ENCODE measurements at regions not wholly inside any gene's neighbourhood (a gene's known extent, or its start where the extent isn't known, plus 50 kb on each side); places are given as distances from the start of the nearest gene placed in this dataset.
"Not testable (repeated sequence)": the region's sequence is repeated elsewhere in the genome, so short reads cannot be mapped to it uniquely, and the experiment has no call there.

GRCh38 chr16:21344361-21344912, 66.3 kb upstream of the CRYM start:
- not testable (repeated sequence) for DNase-seq (ENCODE audit: low spot score); H3K4me1 ChIP-seq (ENCODE audit: control insufficient read depth in 4 of 4, insufficient read depth in 4 of 4, low read length in 3 of 4); H3K27ac ChIP-seq (ENCODE audit: low read depth in 1 of 2, low read length in 2 of 2); H3K27me3 ChIP-seq (ENCODE audit: control insufficient read depth in 4 of 4, insufficient read depth in 4 of 4, low read length in 3 of 4); H3K36me3 ChIP-seq (ENCODE audit: control insufficient read depth in 4 of 4, insufficient read depth in 3 of 4, low read depth in 1 of 4, low read length in 3 of 4); H3K9ac ChIP-seq (ENCODE audit: low read depth in 1 of 2, low read length in 2 of 2); H3K4me3 ChIP-seq (ENCODE audit: low read depth in 1 of 3, low read length in 3 of 3); H3K9me3 ChIP-seq (ENCODE audit: control insufficient read depth in 4 of 4, low read length in 3 of 4)
- WGBS = 91% methylated on average over 12 of the region's 12 CpGs

DNA sequence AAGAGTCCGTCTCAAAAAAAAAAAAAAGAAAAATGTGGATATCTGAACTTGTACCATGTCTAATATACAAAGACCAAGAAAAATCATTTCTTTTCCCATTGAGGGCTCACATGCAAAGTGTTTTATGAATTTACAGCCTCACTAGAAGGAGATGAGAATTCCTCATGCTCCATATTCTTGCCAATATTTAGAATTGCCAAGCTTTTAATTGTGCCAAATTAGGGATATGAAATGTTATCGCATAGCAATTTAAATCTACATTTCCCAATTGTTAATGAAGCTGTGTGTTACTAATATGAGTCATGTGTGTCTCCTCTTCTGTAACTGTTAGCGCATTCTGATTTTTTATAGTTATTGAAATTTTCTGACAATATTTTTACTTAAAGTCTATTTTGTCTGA, 63.0 kb upstream of the CRYM start:
- Histone ChIP-seq H3K36me3 (ENCODE audit: control insufficient read depth in 4 of 4, insufficient read depth in 3 of 4, low read depth in 1 of 4, low read length in 3 of 4) (no peaks in the 10 kb centered on the region), H3K27ac (ENCODE audit: low read depth in 1 of 2, low read length in 2 of 2) (no peak overlapping the region), H3K4me3 (ENCODE audit: low read depth in 1 of 3, low read length in 3 of 3) (no peak overlapping the region), H3K4me1 (ENCODE audit: control insufficient read depth in 4 of 4, insufficient read depth in 4 of 4, low read length in 3 of 4) (no peaks in the 10 kb centered on the region), H3K9me3 (ENCODE audit: control insufficient read depth in 4 of 4, low read length in 3 of 4) (no peaks in the 10 kb centered on the region), H3K9ac (ENCODE audit: low read depth in 1 of 2, low read length in 2 of 2) (no peak overlapping the region), H3K27me3 (ENCODE audit: control insufficient read depth in 4 of 4, insufficient read depth in 4 of 4, low read length in 3 of 4) (no peaks in the 10 kb centered on the region)
- WGBS = 94% methylated on average over 3 of the region's 3 CpGs
- TF ChIP-seq RAD21 (IDR thresholded peaks at IDR 0.05) = no peak
- no peak for TF ChIP-seq REST (IDR thresholded peaks at IDR 0.05)
- TF ChIP-seq FOXA2 (IDR thresholded peaks at IDR 0.05) = no peak
- TF ChIP-seq JUND (IDR thresholded peaks at IDR 0.05) = no peak
- TF ChIP-seq HNF4A (conservative IDR thresholded peaks at IDR 0.05) = no peak
- no peak for TF ChIP-seq EGR1 (IDR thresholded peaks at IDR 0.05; ENCODE audit: low read depth in 2 of 2)
- TF ChIP-seq ATF3 (IDR thresholded peaks at IDR 0.05) = no peak
- no peak for TF ChIP-seq HNF4G (IDR thresholded peaks at IDR 0.05)
- TF ChIP-seq YY1 (IDR thresholded peaks at IDR 0.05) = no peak
- TF ChIP-seq GABPA (IDR thresholded peaks at IDR 0.05 in 1 of 2, conservative IDR thresholded peaks at IDR 0.05 in 1 of 2) = no peak
- no peak for TF ChIP-seq NR2F2 (IDR thresholded peaks at IDR 0.05)
- TF ChIP-seq RXRA (IDR thresholded peaks at IDR 0.05) = no peak
- no peak for TF ChIP-seq TAF1 (conservative IDR thresholded peaks at IDR 0.05)
- DNase-seq (ENCODE audit: low spot score) = no peak

GRCh38 chr16:21339941-21340340, 61.9 kb upstream of the CRYM start:
- TF ChIP-seq JUND (IDR thresholded peaks at IDR 0.05) (no peak), SP1 (IDR thresholded peaks at IDR 0.05) (no peak), TAF1 (conservative IDR thresholded peaks at IDR 0.05) (no peak), FOXA1 (IDR thresholded peaks at IDR 0.05) (no peak), RXRA (IDR thresholded peaks at IDR 0.05) (no peak), REST (IDR thresholded peaks at IDR 0.05) (no peak), GABPA (IDR thresholded peaks at IDR 0.05 in 1 of 2, conservative IDR thresholded peaks at IDR 0.05 in 1 of 2) (no peak), MAX (IDR thresholded peaks at IDR 0.05) (no peak), NR2F2 (IDR thresholded peaks at IDR 0.05) (no peak)
- TF ChIP-seq, protein P1, sequence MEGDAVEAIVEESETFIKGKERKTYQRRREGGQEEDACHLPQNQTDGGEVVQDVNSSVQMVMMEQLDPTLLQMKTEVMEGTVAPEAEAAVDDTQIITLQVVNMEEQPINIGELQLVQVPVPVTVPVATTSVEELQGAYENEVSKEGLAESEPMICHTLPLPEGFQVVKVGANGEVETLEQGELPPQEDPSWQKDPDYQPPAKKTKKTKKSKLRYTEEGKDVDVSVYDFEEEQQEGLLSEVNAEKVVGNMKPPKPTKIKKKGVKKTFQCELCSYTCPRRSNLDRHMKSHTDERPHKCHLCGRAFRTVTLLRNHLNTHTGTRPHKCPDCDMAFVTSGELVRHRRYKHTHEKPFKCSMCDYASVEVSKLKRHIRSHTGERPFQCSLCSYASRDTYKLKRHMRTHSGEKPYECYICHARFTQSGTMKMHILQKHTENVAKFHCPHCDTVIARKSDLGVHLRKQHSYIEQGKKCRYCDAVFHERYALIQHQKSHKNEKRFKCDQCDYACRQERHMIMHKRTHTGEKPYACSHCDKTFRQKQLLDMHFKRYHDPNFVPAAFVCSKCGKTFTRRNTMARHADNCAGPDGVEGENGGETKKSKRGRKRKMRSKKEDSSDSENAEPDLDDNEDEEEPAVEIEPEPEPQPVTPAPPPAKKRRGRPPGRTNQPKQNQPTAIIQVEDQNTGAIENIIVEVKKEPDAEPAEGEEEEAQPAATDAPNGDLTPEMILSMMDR (IDR thresholded peaks at IDR 0.05; ENCODE audit: low read depth, low read length, missing input control) = no peak
- TF ChIP-seq, protein P2, sequence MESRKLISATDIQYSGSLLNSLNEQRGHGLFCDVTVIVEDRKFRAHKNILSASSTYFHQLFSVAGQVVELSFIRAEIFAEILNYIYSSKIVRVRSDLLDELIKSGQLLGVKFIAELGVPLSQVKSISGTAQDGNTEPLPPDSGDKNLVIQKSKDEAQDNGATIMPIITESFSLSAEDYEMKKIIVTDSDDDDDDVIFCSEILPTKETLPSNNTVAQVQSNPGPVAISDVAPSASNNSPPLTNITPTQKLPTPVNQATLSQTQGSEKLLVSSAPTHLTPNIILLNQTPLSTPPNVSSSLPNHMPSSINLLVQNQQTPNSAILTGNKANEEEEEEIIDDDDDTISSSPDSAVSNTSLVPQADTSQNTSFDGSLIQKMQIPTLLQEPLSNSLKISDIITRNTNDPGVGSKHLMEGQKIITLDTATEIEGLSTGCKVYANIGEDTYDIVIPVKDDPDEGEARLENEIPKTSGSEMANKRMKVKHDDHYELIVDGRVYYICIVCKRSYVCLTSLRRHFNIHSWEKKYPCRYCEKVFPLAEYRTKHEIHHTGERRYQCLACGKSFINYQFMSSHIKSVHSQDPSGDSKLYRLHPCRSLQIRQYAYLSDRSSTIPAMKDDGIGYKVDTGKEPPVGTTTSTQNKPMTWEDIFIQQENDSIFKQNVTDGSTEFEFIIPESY (IDR thresholded peaks at IDR 0.05) = no peak
- no peaks in the 10 kb centered on the region for H3K27me3 ChIP-seq (ENCODE audit: control insufficient read depth in 4 of 4, insufficient read depth in 4 of 4, low read length in 3 of 4)
- H3K4me3 ChIP-seq (ENCODE audit: low read depth in 1 of 3, low read length in 3 of 3) = no peak overlapping the region
- no peaks in the 10 kb centered on the region for H3K4me1 ChIP-seq (ENCODE audit: control insufficient read depth in 4 of 4, insufficient read depth in 4 of 4, low read length in 3 of 4)
- H3K27ac ChIP-seq (ENCODE audit: low read depth in 1 of 2, low read length in 2 of 2) = no peak overlapping the region
- H3K9me3 ChIP-seq (ENCODE audit: control insufficient read depth in 4 of 4, low read length in 3 of 4) = no peaks in the 10 kb centered on the region
- H3K9ac ChIP-seq (ENCODE audit: low read depth in 1 of 2, low read length in 2 of 2) = no peak overlapping the region
- H3K36me3 ChIP-seq (ENCODE audit: control insufficient read depth in 4 of 4, insufficient read depth in 3 of 4, low read depth in 1 of 4, low read length in 3 of 4) = no peaks in the 10 kb centered on the region
- no peak for DNase-seq (ENCODE audit: low spot score)

Measured in liver (tissue), 8 donors.